Esophagus squamous epithelium (tissue), 4 donors: ENCODE measurements at regions not wholly inside any gene's neighbourhood (a gene's known extent, or its start where the extent isn't known, plus 50 kb on each side); places are given as distances from the start of the nearest gene placed in this dataset.

Source experiments
- CTCF ChIP-seq, 6 experiments: fragments of 450-650 bp in 4 of 6; fragments of 200-600 bp in 2 of 6; sonication (generic) in 2 of 6; IDR thresholded peaks; one replicate each; pipeline ENCODE4 v1.5.1; 2016 to 2019; ENCODE audit warnings: antibody characterized with exemption in 6 of 6, mild to moderate bottlenecking in 4 of 6, moderate library complexity in 4 of 6
- POLR2A ChIP-seq, 4 donors: fragments of 450-650 bp; IDR thresholded peaks; one replicate each; pipeline ENCODE4 v1.6.1; 2017; ENCODE audit warnings: antibody characterized with exemption in 4 of 4, mild to moderate bottlenecking in 4 of 4, moderate library complexity in 3 of 4

- no peak for TF ChIP-seq POLR2A (IDR thresholded peaks at IDR 0.05)
- no peak for TF ChIP-seq CTCF (IDR thresholded peaks at IDR 0.05)
These were observed 378.6 kb downstream of the ICE1 start for GRCh38 chr5:5800801-5801761.
